ENCODE measurements at regions not wholly inside any gene's neighbourhood (a gene's known extent, or its start where the extent isn't known, plus 50 kb on each side); places are given as distances from the start of the nearest gene placed in this dataset.
"Not testable (repeated sequence)": the region's sequence is repeated elsewhere in the genome, so short reads cannot be mapped to it uniquely, and the experiment has no call there.

GRCh38 chr5:30131-30530, 61.8 kb upstream of the PLEKHG4B start:
- 58% methylated on average over 4 of the region's 4 CpGs for WGBS
- Histone ChIP-seq H3K27ac (replicated peaks in 1 of 4) (no peak overlapping the region), H3K9me3 (no peaks in the 10 kb centered on the region), H3K27me3 (peaks cover 0 to 38% (median 0%) of the 10 kb centered on the region in 4 donors), H3K4me3 (no peak overlapping the region), H3K36me3 (no peaks in the 10 kb centered on the region), H3K4me1 (no peaks in the 10 kb centered on the region)
- TF ChIP-seq EP300 (IDR thresholded peaks at IDR 0.05): no peak
- TF ChIP-seq POLR2AphosphoS5 (IDR thresholded peaks at IDR 0.05): no peak
- TF ChIP-seq CTCF (IDR thresholded peaks at IDR 0.05): no peak
- no peak for TF ChIP-seq POLR2A (IDR thresholded peaks at IDR 0.05; ENCODE audit: low read depth)
- DNase-seq (ENCODE audit: extremely low spot score): no peak
- intact Hi-C loops (cut with DNase I): no loop called here

GRCh38 chr5:30556-30955, 61.4 kb upstream of the PLEKHG4B start:
- H3K36me3 ChIP-seq; DNase-seq (ENCODE audit: extremely low spot score); H3K27ac ChIP-seq (replicated peaks in 1 of 4); H3K9me3 ChIP-seq; H3K4me1 ChIP-seq; intact Hi-C loops (cut with DNase I); H3K4me3 ChIP-seq: not testable (repeated sequence)
- peaks cover 0 to 38% (median 0%) of the 10 kb centered on the region in 4 donors for H3K27me3 ChIP-seq
- WGBS: 67% methylated on average over 6 of the region's 6 CpGs

- Histone ChIP-seq H3K27ac (replicated peaks in 1 of 4) (no peak overlapping the region), H3K36me3 (no peaks in the 10 kb centered on the region), H3K27me3 (peaks cover 0 to 39% (median 0%) of the 10 kb centered on the region in 4 donors), H3K4me3 (no peak overlapping the region), H3K9me3 (no peaks in the 10 kb centered on the region), H3K4me1 (peaks cover 0 to 3% (median 0%) of the 10 kb centered on the region in 4 donors)
- intact Hi-C loops (cut with DNase I): no loop called here
- no peak for TF ChIP-seq CTCF (IDR thresholded peaks at IDR 0.05)
- no peak for TF ChIP-seq POLR2AphosphoS5 (IDR thresholded peaks at IDR 0.05)
- TF ChIP-seq EP300 (IDR thresholded peaks at IDR 0.05): no peak
- no peak for TF ChIP-seq POLR2A (IDR thresholded peaks at IDR 0.05; ENCODE audit: low read depth)
- DNase-seq (ENCODE audit: extremely low spot score): no peak
- 83% methylated on average over 4 of the region's 4 CpGs for WGBS
Observed at GRCh38 chr5:32165-32564, 59.8 kb upstream of the PLEKHG4B start.

GRCh38 chr5:35521-35920, 56.4 kb upstream of the PLEKHG4B start:
- intact Hi-C loops (cut with DNase I); H3K27ac ChIP-seq (replicated peaks in 1 of 4); H3K4me3 ChIP-seq; H3K36me3 ChIP-seq; DNase-seq (ENCODE audit: extremely low spot score); H3K9me3 ChIP-seq: not testable (repeated sequence)
- Histone ChIP-seq H3K4me1 (peaks cover 0 to 21% (median 7%) of the 10 kb centered on the region in 4 donors), H3K27me3 (peaks cover 0 to 35% (median 0%) of the 10 kb centered on the region in 4 donors)

GRCh38 chr5:37207-37606, 54.8 kb upstream of the PLEKHG4B start:
- intact Hi-C loops (cut with DNase I); H3K4me3 ChIP-seq; H3K9me3 ChIP-seq; H3K36me3 ChIP-seq; DNase-seq (ENCODE audit: extremely low spot score); H3K27ac ChIP-seq (replicated peaks in 1 of 4): not testable (repeated sequence)
- Histone ChIP-seq H3K27me3 (peaks cover 0 to 27% (median 0%) of the 10 kb centered on the region in 4 donors), H3K4me1 (peaks cover 0 to 22% (median 7%) of the 10 kb centered on the region in 4 donors)
- 28% methylated on average over 9 of the region's 11 CpGs for WGBS

GRCh38 chr5:39979-40583, 51.9 kb upstream of the PLEKHG4B start:
- Histone ChIP-seq H3K9me3 (no peaks in the 10 kb centered on the region), H3K27me3 (peaks cover 0 to 25% (median 0%) of the 10 kb centered on the region in 4 donors), H3K36me3 (no peaks in the 10 kb centered on the region), H3K27ac (replicated peaks in 1 of 4) (no peak overlapping the region), H3K4me3 (no peak overlapping the region), H3K4me1 (peaks cover 0 to 22% (median 7%) of the 10 kb centered on the region in 4 donors)
- intact Hi-C loops (cut with DNase I): no loop called here
- WGBS: 55% methylated on average over 13 of the region's 13 CpGs
- no peak for TF ChIP-seq CTCF (IDR thresholded peaks at IDR 0.05)
- TF ChIP-seq POLR2AphosphoS5 (IDR thresholded peaks at IDR 0.05): no peak
- TF ChIP-seq POLR2A (IDR thresholded peaks at IDR 0.05; ENCODE audit: low read depth): no peak
- TF ChIP-seq EP300 (IDR thresholded peaks at IDR 0.05): no peak
- no peak for DNase-seq (ENCODE audit: extremely low spot score)
